Muscle of back (tissue), 3 donors: ENCODE measurements at regions not wholly inside any gene's neighbourhood (a gene's known extent, or its start where the extent isn't known, plus 50 kb on each side); places are given as distances from the start of the nearest gene placed in this dataset.

Source experiments
- DNase-seq, 3 donors: peaks; one replicate each; pipeline versions ENCODE4 v3.0.0 to v3.0.0-alpha.2; 2013

GRCh38 chr6:98627129-98627775 lies 207.1 kb upstream of the POU3F2 start:
- no peak for DNase-seq

- DNase-seq, result no peak
These were observed 200.5 kb upstream of the POU3F2 start for GRCh38 chr6:98633886-98634285.

- no peak for DNase-seq
These were observed 199.8 kb upstream of the POU3F2 start for GRCh38 chr6:98634569-98634968.

GRCh38 chr6:98635191-98635590 lies 199.2 kb upstream of the POU3F2 start:
- no peak for DNase-seq

- no peak for DNase-seq
These were observed 197.4 kb upstream of the POU3F2 start for GRCh38 chr6:98636941-98637340.

- no peak for DNase-seq
These were observed 195.2 kb upstream of the POU3F2 start for GRCh38 chr6:98639089-98639635.

- DNase-seq, result no peak
These were observed 194.0 kb upstream of the POU3F2 start for GRCh38 chr6:98640366-98640765.

- peak in 2 of 3 donors; percentile 0 to 5 for DNase-seq
These were observed 192.2 kb upstream of the POU3F2 start for GRCh38 chr6:98641949-98642719.

- DNase-seq, result no peak
These were observed 190.3 kb upstream of the POU3F2 start for GRCh38 chr6:98644063-98644462.

GRCh38 chr6:98648211-98648914 lies 186.0 kb upstream of the POU3F2 start:
- no peak for DNase-seq

GRCh38 chr6:98650941-98651340 lies 183.4 kb upstream of the POU3F2 start:
- no peak for DNase-seq

- no peak for DNase-seq
These were observed 181.2 kb upstream of the POU3F2 start for GRCh38 chr6:98653179-98653578.

- DNase-seq, result peak; percentile 38 to 69 (median 64)
These were observed 176.6 kb upstream of the POU3F2 start for GRCh38 chr6:98657764-98658163.

- DNase-seq, result no peak
These were observed 165.0 kb upstream of the POU3F2 start for GRCh38 chr6:98669371-98669770.

- DNase-seq, result no peak
These were observed 164.2 kb upstream of the POU3F2 start for GRCh38 chr6:98670045-98670746.

GRCh38 chr6:98672681-98673475 lies 161.5 kb upstream of the POU3F2 start:
- DNase-seq, result no peak

- DNase-seq, result no peak
These were observed 155.9 kb upstream of the POU3F2 start for GRCh38 chr6:98678481-98678880.

GRCh38 chr6:98686008-98686601 lies 148.3 kb upstream of the POU3F2 start:
- no peak for DNase-seq

GRCh38 chr6:98687752-98688151 lies 146.6 kb upstream of the POU3F2 start:
- no peak for DNase-seq

- no peak for DNase-seq
These were observed 139.1 kb upstream of the POU3F2 start for GRCh38 chr6:98695091-98695801.
